GM08714 (cell line): ENCODE measurements at regions not wholly inside any gene's neighbourhood (a gene's known extent, or its start where the extent isn't known, plus 50 kb on each side); places are given as distances from the start of the nearest gene placed in this dataset.

ENCODE experiments used
- H3K4me3 ChIP-seq: fragments of 200-500 bp; sonication (Bioruptor generic); 2 replicates; pipeline ENCODE4 v1.5.1; 2014; ENCODE audit warnings: mild to moderate bottlenecking, low read length, inconsistent platforms
- ZNF274 ChIP-seq: IDR thresholded peaks from 2 replicates; pipeline ENCODE4 v1.6.1; 2012; ENCODE audit warnings: mild to moderate bottlenecking, low read depth, low read length

GRCh38 chr18:62658028-62658427 is 57.3 kb upstream of the PHLPP1 start:
- H3K4me3 ChIP-seq: no peak overlapping the region
- TF ChIP-seq ZNF274: no peak

GRCh38 chr18:62659698-62660097 is 55.6 kb upstream of the PHLPP1 start:
- no peak for TF ChIP-seq ZNF274
- no peak overlapping the region for H3K4me3 ChIP-seq

DNA sequence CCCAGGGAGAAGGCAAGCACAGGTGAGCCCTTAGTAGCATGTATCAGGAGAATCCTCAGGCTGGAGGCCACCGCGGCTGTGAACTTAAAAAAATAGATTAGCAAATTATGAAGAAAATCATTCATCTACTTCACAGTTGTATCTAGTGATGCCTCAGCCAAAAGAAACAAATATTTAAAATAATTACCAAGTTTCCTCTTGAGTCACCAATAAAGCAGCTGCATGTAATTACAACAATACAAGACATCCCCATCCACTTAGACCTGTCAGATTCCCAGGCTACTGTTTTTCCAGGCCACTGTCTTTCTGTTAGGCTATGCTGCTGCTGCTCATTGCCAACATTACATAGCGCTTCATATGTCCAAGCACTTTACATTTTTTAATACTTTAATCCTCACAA is 54.6 kb upstream of the PHLPP1 start:
- no peak overlapping the region for H3K4me3 ChIP-seq
- no peak for TF ChIP-seq ZNF274

- TF ChIP-seq ZNF274: no peak
- no peak overlapping the region for H3K4me3 ChIP-seq
Observed at GRCh38 chr18:62663731-62664336, 51.5 kb upstream of the PHLPP1 start.

DNA sequence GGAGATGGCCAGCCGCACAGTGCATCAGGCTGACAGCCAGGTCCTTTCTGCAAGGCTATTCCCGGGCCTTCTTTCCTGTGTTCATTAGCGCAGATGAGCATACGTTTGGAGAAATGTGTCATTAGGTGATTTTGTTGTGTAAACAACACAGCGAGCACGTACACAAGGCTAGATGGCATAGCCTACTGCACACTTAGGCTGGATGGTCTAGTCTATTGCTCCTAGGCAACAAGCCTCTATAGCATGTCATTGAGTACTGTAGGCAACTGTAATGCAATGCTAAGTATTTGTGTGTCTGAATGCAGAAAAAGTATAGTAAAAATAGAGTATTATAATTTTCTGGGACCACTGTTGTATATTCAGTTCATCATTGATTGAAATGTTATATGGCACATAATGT is 50.9 kb upstream of the PHLPP1 start:
- TF ChIP-seq ZNF274: no peak
- H3K4me3 ChIP-seq: no peak overlapping the region

- no peak for TF ChIP-seq ZNF274
- no peak overlapping the region for H3K4me3 ChIP-seq
Observed at GRCh38 chr18:62665188-62665587, 50.2 kb upstream of the PHLPP1 start.
